ENCODE measurements at regions not wholly inside any gene's neighbourhood (a gene's known extent, or its start where the extent isn't known, plus 50 kb on each side); places are given as distances from the start of the nearest gene placed in this dataset.

GRCh38 chr1:168370586-168370985 lies 89.9 kb downstream of the TBX19 start:
- no peak for DNase-seq

GRCh38 chr1:168369655-168370054 lies 89.0 kb downstream of the TBX19 start:
- Mint-ChIP-seq H3K27ac (no peak overlapping the region), H3K27me3 (no peaks in the 10 kb centered on the region), H3K9me3 (no peaks in the 10 kb centered on the region), H3K4me1 (no peaks in the 10 kb centered on the region), H3K4me3 (no peak overlapping the region)
- DNase-seq: no peak
- ATAC-seq: no peak

More at GRCh38 chr1:168370586-168370985, 89.9 kb downstream of the TBX19 start:
- ATAC-seq: no peak
- Mint-ChIP-seq H3K4me3 (no peak overlapping the region), H3K4me1 (no peaks in the 10 kb centered on the region), H3K27ac (no peak overlapping the region), H3K9me3 (no peaks in the 10 kb centered on the region), H3K27me3 (no peaks in the 10 kb centered on the region)

- DNase-seq: no peak
- Mint-ChIP-seq H3K9me3 (no peaks in the 10 kb centered on the region), H3K27ac (no peak overlapping the region), H3K4me3 (no peak overlapping the region), H3K4me1 (peaks cover under 1% of the 10 kb centered on the region), H3K27me3 (no peaks in the 10 kb centered on the region)
- ATAC-seq: no peak
These were observed 87.5 kb downstream of the TBX19 start for GRCh38 chr1:168368131-168368530.

GRCh38 chr1:168365719-168366479 lies 85.2 kb downstream of the TBX19 start:
- DNase-seq (no peak), ATAC-seq (no peak)
- no peak overlapping the region for H3K4me3 Mint-ChIP-seq
- no peaks in the 10 kb centered on the region for H3K27me3 Mint-ChIP-seq
- no peak overlapping the region for H3K27ac Mint-ChIP-seq
- no peaks in the 10 kb centered on the region for H3K9me3 Mint-ChIP-seq
- H3K4me1 Mint-ChIP-seq: peaks cover 6% of the 10 kb centered on the region

Measured in stimulated activated naive CD8-positive, alpha-beta T cell treated with anti-CD3 and anti-CD28 coated beads, Interleukin-15, amount 100 ng/mL, for 72 hours (primary cell).